Endothelial cell of umbilical vein (primary cell): ENCODE measurements at regions not wholly inside any gene's neighbourhood (a gene's known extent, or its start where the extent isn't known, plus 50 kb on each side); places are given as distances from the start of the nearest gene placed in this dataset.

ENCODE experiments used
- BruUV-seq: library from RNA; stranded (reverse); fragments of 400-500 nt; replicated peaks from 2 replicates; lab custom pipeline; 2021; lab: Mats Ljungman, UMichigan
- CTCF ChIA-PET: fragments of 300-600, 350-600 bp; sonication (Branson Sonifier 250); formaldehyde crosslinking; loops from one replicate; lab custom pipeline; 2021; ENCODE audit warnings: antibody characterized with exemption, inconsistent platforms; lab: Charles Lee
- POLR2A ChIA-PET: fragments of 300-600, 350-600 bp; sonication (Branson Sonifier 250); formaldehyde crosslinking; loops from one replicate; lab custom pipeline; 2021; ENCODE audit warnings: antibody characterized with exemption, inconsistent platforms; lab: Charles Lee
- DNase-seq: peaks from one replicate; pipeline ENCODE4 v3.0.0-alpha.2; 2011; ENCODE audit warnings: low read depth, low spot score
- FAIRE-seq: peaks from 2 replicates; lab custom pipeline; 2011; peaks lifted over from hg19 to GRCh38; lab: Jason Lieb, UNC
- H2AFZ ChIP-seq: 2 replicates; pipeline ENCODE4 v1.6.0; 2012; ENCODE audit warnings: low read depth, low read length, control low read depth, inconsistent platforms
- H3K27ac ChIP-seq: 2 replicates; pipeline ENCODE4 v1.5.1; 2011; ENCODE audit warnings: low read depth, mild to moderate bottlenecking, control low read depth, low read length, moderate library complexity; ENCODE audit not compliant: insufficient read depth
- H3K27me3 ChIP-seq, 2 experiments: 2 replicates each; pipeline versions ENCODE4 v1.6.0 to v1.6.1; 2011; ENCODE audit warnings: low read length in 2 of 2, mixed read lengths in 1 of 2; ENCODE audit not compliant: control insufficient read depth in 2 of 2, insufficient read depth in 2 of 2
- H3K36me3 ChIP-seq, 2 experiments: 2 replicates in 1 of 2; 3 replicates in 1 of 2; pipeline ENCODE4 v1.5.1; 2011; ENCODE audit warnings: low read length in 2 of 2, mild to moderate bottlenecking in 1 of 2, moderate library complexity in 1 of 2; ENCODE audit not compliant: control insufficient read depth in 2 of 2, insufficient read depth in 2 of 2; ENCODE audit errors: extremely low read depth in 1 of 2
- H3K4me1 ChIP-seq: 3 replicates; pipeline ENCODE4 v1.5.1; 2011; ENCODE audit warnings: mild to moderate bottlenecking, low read length; ENCODE audit not compliant: control insufficient read depth, insufficient read depth; ENCODE audit errors: extremely low read depth
- H3K4me2 ChIP-seq: 2 replicates; pipeline ENCODE4 v1.6.1; 2011; ENCODE audit warnings: low read length, control low read depth, mixed read lengths; ENCODE audit not compliant: insufficient read depth
- H3K4me3 ChIP-seq, 3 experiments: fragments of 200-600 bp in 1 of 3; sonication (generic), shearing (Covaris generic) in 1 of 3; replicated peaks in 1 of 3; 2 replicates each; pipeline ENCODE4 v1.5.1; 2011 to 2016; ENCODE audit warnings: control low read depth in 3 of 3, low read length in 3 of 3, mild to moderate bottlenecking in 2 of 3, inconsistent platforms in 1 of 3, low read depth in 1 of 3, moderate library complexity in 1 of 3; ENCODE audit not compliant: insufficient read depth in 1 of 3
- H3K79me2 ChIP-seq: 2 replicates; pipeline ENCODE4 v1.6.0; 2012; ENCODE audit warnings: low read length, inconsistent platforms; ENCODE audit not compliant: control insufficient read depth, insufficient read depth
- H3K9ac ChIP-seq: replicated peaks from 2 replicates; pipeline ENCODE3; 2011; ENCODE audit warnings: low read length, control low read depth; ENCODE audit not compliant: insufficient read depth; ENCODE audit errors: extremely low read depth
- H3K9me1 ChIP-seq: replicated peaks from 3 replicates; pipeline ENCODE4 v1.6.0; 2011; ENCODE audit warnings: mild to moderate bottlenecking, low read length; ENCODE audit not compliant: control insufficient read depth, insufficient read depth; ENCODE audit errors: extremely low read depth
- H3K9me3 ChIP-seq: replicated peaks from 2 replicates; pipeline ENCODE4 v1.5.1; 2012; ENCODE audit warnings: low read length, inconsistent platforms; ENCODE audit not compliant: control insufficient read depth, insufficient read depth
- H4K20me1 ChIP-seq: replicated peaks from 2 replicates; pipeline ENCODE3; 2011; ENCODE audit warnings: mild to moderate bottlenecking, low read length; ENCODE audit not compliant: control insufficient read depth, insufficient read depth; ENCODE audit errors: extremely low read depth
- EZH2 ChIP-seq: IDR thresholded peaks from 2 replicates; pipeline ENCODE4 v1.6.1; 2012; ENCODE audit warnings: borderline replicate concordance, low read depth, mild to moderate bottlenecking, moderate library complexity, low read length, inconsistent platforms; ENCODE audit not compliant: severe bottlenecking
- GATA2 ChIP-seq: IDR thresholded peaks from 2 replicates; pipeline ENCODE4 v1.7.0; 2011; ENCODE audit warnings: low read depth, mild to moderate bottlenecking, moderate library complexity, mixed read lengths, low read length; ENCODE audit not compliant: insufficient read length, insufficient read depth
- JUN ChIP-seq: IDR thresholded peaks from 2 replicates; pipeline ENCODE4 v1.6.1; 2011; ENCODE audit warnings: borderline replicate concordance, low read depth; ENCODE audit not compliant: insufficient read length, insufficient read depth
- MAX ChIP-seq: IDR thresholded peaks from 2 replicates; pipeline ENCODE4 v1.6.1; 2011; ENCODE audit not compliant: insufficient read depth, insufficient read length
- POLR2A ChIP-seq: IDR thresholded peaks from 2 replicates; pipeline ENCODE4 v1.6.1; 2012; ENCODE audit warnings: low read depth, mild to moderate bottlenecking, control low read depth, low read length
- POLR2AphosphoS5 ChIP-seq: IDR thresholded peaks from 2 replicates; pipeline ENCODE4 v1.6.1; 2012; ENCODE audit warnings: low read depth, mild to moderate bottlenecking, control low read depth, low read length, moderate library complexity; ENCODE audit not compliant: insufficient read depth
- dilution Hi-C: fragments of 300-500 bp; cut with MboI; formaldehyde crosslinking; loops from one replicate; pipeline ENCODE4 v1.15.0; 2019; ENCODE audit warnings: low sequenced_read_pairs; ENCODE audit not compliant: extremely low pct_ligation_motif_present
- intact Hi-C: fragments of 100-400 bp; cut with micrococcal nuclease; formaldehyde crosslinking; loops from one replicate; pipeline ENCODE4 v1.10.0; 2022
- TF ChIP-seq, protein P1 (sequence below), 2 donors: IDR thresholded peaks; 1 replicate in 1 of 2; 2 replicates in 1 of 2; pipeline ENCODE4 v1.5.1; 2011; ENCODE audit warnings: low read length in 2 of 2, mild to moderate bottlenecking in 2 of 2, moderate library complexity in 2 of 2, control low read depth in 1 of 2, inconsistent platforms in 1 of 2, low read depth in 1 of 2; ENCODE audit not compliant: insufficient read depth in 1 of 2; ENCODE audit errors: extremely low read depth in 1 of 2

- no peaks in the 10 kb centered on the region for H3K36me3 ChIP-seq
- no TSS peak for BruUV-seq
- no peaks in the 10 kb centered on the region for H3K79me2 ChIP-seq
- no peak overlapping the region for H2AFZ ChIP-seq
- dilution Hi-C loops = no loop called here
- ChIA-PET CTCF (interaction anchor here (1.9 kb wide), 1 partner anchor 15 kb away, joined by 5 read pairs; no protein-coding TSS in a partner anchor), POLR2A (no interaction called here)
- H3K9me3 ChIP-seq = no peaks in the 10 kb centered on the region
- no peak for TF ChIP-seq EZH2
- no peak for TF ChIP-seq MAX
- TF ChIP-seq POLR2A = no peak
- TF ChIP-seq, protein P1, sequence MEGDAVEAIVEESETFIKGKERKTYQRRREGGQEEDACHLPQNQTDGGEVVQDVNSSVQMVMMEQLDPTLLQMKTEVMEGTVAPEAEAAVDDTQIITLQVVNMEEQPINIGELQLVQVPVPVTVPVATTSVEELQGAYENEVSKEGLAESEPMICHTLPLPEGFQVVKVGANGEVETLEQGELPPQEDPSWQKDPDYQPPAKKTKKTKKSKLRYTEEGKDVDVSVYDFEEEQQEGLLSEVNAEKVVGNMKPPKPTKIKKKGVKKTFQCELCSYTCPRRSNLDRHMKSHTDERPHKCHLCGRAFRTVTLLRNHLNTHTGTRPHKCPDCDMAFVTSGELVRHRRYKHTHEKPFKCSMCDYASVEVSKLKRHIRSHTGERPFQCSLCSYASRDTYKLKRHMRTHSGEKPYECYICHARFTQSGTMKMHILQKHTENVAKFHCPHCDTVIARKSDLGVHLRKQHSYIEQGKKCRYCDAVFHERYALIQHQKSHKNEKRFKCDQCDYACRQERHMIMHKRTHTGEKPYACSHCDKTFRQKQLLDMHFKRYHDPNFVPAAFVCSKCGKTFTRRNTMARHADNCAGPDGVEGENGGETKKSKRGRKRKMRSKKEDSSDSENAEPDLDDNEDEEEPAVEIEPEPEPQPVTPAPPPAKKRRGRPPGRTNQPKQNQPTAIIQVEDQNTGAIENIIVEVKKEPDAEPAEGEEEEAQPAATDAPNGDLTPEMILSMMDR (IDR thresholded peaks at IDR 0.05; ENCODE audit: extremely low read depth in 1 of 2, insufficient read depth in 1 of 2, low read depth in 1 of 2, low read length in 2 of 2) = no peak
- no peak for TF ChIP-seq GATA2
- TF ChIP-seq POLR2AphosphoS5 = no peak
- no peak for TF ChIP-seq JUN
- H3K4me1 ChIP-seq = peaks cover 5% of the 10 kb centered on the region
- FAIRE-seq = no peak
- no peak overlapping the region for H3K27ac ChIP-seq
- no peak for DNase-seq
- H4K20me1 ChIP-seq = no peaks in the 10 kb centered on the region
- intact Hi-C loops = no loop called here
- H3K4me2 ChIP-seq = no peak overlapping the region
- no peak overlapping the region for H3K9ac ChIP-seq
- no peaks in the 10 kb centered on the region for H3K27me3 ChIP-seq
- H3K4me3 ChIP-seq = no peak overlapping the region
- no peaks in the 10 kb centered on the region for H3K9me1 ChIP-seq
These were observed 1095.3 kb downstream of the TTLL7 start for GRCh38 chr1:82903626-82904025.
